ENCODE measurements at regions not wholly inside any gene's neighbourhood (a gene's known extent, or its start where the extent isn't known, plus 50 kb on each side); places are given as distances from the start of the nearest gene placed in this dataset.

- TF ChIP-seq, protein P1, sequence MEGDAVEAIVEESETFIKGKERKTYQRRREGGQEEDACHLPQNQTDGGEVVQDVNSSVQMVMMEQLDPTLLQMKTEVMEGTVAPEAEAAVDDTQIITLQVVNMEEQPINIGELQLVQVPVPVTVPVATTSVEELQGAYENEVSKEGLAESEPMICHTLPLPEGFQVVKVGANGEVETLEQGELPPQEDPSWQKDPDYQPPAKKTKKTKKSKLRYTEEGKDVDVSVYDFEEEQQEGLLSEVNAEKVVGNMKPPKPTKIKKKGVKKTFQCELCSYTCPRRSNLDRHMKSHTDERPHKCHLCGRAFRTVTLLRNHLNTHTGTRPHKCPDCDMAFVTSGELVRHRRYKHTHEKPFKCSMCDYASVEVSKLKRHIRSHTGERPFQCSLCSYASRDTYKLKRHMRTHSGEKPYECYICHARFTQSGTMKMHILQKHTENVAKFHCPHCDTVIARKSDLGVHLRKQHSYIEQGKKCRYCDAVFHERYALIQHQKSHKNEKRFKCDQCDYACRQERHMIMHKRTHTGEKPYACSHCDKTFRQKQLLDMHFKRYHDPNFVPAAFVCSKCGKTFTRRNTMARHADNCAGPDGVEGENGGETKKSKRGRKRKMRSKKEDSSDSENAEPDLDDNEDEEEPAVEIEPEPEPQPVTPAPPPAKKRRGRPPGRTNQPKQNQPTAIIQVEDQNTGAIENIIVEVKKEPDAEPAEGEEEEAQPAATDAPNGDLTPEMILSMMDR (IDR thresholded peaks at IDR 0.05; ENCODE audit: low read depth, low read length), result no peak
- TF ChIP-seq EZH2phosphoT487 (IDR thresholded peaks at IDR 0.05; ENCODE audit: low read depth), result no peak
Measured at GRCh38 chr12:24718617-24719016, 230.3 kb downstream of the BCAT1 start.

Measured in OCI-LY3 (cell line).